LNCaP clone FGC (cell line): ENCODE measurements at regions not wholly inside any gene's neighbourhood (a gene's known extent, or its start where the extent isn't known, plus 50 kb on each side); places are given as distances from the start of the nearest gene placed in this dataset.

Experiments
- DNase-seq: peaks from one replicate; pipeline ENCODE4 v3.0.0-alpha.2; 2011; ENCODE audit warnings: low read depth
- H3K4me3 ChIP-seq: 2 replicates; pipeline ENCODE4 v1.5.1; 2011; ENCODE audit warnings: mild to moderate bottlenecking, low read depth, low read length, control low read depth
- TF ChIP-seq, protein P1 (sequence below): IDR thresholded peaks from 2 replicates; pipeline ENCODE4 v1.5.1; 2012; ENCODE audit warnings: mild to moderate bottlenecking; ENCODE audit not compliant: control insufficient read depth, insufficient read depth; ENCODE audit errors: extremely low read depth

DNA sequence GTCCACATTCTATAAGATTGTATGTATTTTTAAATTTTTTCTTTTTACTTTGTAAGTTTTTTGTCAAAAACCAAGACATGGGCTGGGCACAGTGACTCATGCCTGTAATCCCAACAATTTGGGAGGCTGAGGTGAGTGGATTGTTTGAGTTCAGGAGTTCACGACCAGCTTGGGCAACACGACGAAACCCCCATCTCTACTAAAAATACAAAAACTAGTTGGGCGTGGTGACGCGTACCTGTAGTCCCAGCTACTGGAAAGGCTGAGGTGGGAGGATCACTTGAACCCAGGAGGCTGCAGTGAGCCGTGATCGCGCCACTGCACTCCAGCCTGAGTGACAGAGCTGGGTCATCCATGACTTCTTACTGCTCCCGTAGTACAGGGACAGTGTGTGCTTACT is 84.8 kb upstream of the PRDM11 start:
- no peak overlapping the region for H3K4me3 ChIP-seq
- no peak for DNase-seq
- TF ChIP-seq, protein P1, sequence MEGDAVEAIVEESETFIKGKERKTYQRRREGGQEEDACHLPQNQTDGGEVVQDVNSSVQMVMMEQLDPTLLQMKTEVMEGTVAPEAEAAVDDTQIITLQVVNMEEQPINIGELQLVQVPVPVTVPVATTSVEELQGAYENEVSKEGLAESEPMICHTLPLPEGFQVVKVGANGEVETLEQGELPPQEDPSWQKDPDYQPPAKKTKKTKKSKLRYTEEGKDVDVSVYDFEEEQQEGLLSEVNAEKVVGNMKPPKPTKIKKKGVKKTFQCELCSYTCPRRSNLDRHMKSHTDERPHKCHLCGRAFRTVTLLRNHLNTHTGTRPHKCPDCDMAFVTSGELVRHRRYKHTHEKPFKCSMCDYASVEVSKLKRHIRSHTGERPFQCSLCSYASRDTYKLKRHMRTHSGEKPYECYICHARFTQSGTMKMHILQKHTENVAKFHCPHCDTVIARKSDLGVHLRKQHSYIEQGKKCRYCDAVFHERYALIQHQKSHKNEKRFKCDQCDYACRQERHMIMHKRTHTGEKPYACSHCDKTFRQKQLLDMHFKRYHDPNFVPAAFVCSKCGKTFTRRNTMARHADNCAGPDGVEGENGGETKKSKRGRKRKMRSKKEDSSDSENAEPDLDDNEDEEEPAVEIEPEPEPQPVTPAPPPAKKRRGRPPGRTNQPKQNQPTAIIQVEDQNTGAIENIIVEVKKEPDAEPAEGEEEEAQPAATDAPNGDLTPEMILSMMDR = no peak

DNA sequence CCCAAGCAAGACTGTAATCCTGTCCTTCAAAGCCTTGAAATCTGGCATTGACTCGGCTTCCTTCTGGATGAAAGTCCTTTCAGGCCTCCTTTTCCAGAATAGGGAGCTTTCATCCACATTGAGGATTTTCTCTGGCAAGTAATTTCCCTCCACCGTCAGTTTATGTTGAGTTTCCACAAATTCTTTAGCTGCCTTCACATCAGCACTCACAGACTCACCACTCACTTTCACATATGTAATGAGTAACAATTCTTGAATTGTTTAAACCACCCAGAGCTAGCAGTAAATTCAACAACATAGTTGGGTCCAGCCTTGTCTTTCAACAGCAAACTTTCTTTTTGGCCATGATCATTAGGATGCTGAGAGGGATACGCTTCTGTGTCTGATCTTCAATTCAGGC is 84.3 kb upstream of the PRDM11 start:
- TF ChIP-seq, protein P1 = no peak
- DNase-seq = no peak
- H3K4me3 ChIP-seq = no peak overlapping the region

DNA sequence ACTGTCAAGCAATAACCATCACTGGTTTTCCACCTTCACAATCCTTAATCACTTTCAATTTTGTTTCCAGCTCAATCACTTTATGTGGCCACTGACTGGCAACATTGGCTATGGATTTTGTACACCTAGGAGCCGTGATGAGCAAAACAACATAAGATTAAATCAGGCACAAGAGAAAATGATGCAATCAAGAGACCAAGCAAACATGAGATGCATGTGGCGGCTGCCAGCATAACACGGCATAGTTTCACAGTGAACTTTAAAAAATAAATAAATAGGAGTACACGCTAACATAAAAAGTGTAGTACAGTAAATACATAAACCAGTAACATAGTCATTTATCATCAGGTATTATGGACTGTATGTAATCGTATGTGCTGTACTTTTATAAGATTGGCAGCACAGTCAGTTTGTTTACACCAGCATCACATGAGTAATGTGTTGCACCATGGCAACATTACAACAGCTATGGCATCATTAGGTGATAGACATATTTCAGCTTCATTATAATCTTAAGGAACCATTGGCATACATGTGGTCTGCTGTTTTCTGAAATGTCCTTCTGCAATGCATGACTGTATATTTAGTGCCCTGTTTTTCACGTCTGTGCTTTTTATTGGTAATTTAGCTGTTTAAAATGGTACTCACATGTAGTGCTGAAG is 83.3 kb upstream of the PRDM11 start:
- TF ChIP-seq, protein P1 = no peak
- peak; percentile 80 for DNase-seq
- no peak overlapping the region for H3K4me3 ChIP-seq

DNA sequence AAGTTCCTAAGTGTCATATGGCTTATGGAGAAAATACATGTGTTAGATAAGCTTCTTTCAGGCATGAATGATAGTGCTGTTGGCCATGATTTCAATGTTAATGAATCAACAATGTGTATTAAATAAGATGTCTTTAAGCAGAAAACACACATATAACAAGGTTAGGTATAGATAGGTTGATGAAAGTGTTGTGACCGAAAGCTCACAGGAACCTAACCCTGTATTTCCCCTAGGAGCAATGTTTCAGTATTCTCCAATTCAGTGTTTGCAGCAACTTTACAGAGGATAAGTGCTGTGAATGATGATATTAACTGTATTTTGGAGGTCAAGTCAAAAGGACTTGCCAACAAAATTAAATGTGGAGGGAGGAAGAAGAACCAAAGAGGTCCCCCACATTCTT is 82.8 kb upstream of the PRDM11 start:
- DNase-seq = no peak
- H3K4me3 ChIP-seq = no peak overlapping the region
- TF ChIP-seq, protein P1 = no peak

DNA sequence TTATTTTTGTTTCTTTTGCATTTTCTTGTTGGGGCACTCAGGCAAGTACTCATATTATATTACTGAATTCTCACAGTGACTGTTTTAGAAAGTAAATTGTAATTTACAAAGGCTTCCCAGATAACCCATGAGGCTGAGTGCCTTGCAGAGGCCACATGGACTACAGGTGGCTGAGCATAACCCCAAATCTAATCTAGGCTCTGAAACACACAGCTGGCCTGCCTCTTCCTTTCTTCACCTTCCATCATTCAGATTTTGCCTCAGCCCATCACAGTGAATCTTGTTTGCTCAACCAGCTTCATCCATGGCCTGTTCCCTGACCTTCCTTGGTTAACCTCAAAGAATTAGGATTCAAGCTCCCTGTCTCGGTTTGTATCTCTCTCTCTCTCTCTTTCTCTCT is 78.5 kb upstream of the PRDM11 start:
- TF ChIP-seq, protein P1 = no peak
- no peak for DNase-seq

DNA sequence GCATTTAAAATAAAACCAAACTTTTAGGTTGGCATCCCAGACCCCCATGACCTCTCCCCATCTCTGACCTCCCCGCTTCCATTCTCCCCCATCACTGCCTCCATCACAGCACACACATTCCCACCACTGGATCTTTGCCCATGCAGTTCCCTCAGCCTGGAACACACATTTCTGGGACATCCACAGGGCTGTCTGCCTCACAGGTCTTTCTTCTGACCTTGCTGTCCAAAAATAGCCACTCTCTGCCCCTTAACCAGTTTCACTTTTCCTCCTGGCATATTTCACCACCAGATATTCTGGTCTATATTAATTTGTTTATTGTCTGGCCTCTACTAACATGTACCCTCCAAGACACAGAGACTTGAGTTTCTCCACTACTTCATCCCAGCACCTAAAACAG is 75.2 kb upstream of the PRDM11 start:
- no peak for DNase-seq
- TF ChIP-seq, protein P1 = no peak
- H3K4me3 ChIP-seq = no peak overlapping the region

More for the DNA sequence above, 78.5 kb upstream of the PRDM11 start:
- no peak overlapping the region for H3K4me3 ChIP-seq

DNA sequence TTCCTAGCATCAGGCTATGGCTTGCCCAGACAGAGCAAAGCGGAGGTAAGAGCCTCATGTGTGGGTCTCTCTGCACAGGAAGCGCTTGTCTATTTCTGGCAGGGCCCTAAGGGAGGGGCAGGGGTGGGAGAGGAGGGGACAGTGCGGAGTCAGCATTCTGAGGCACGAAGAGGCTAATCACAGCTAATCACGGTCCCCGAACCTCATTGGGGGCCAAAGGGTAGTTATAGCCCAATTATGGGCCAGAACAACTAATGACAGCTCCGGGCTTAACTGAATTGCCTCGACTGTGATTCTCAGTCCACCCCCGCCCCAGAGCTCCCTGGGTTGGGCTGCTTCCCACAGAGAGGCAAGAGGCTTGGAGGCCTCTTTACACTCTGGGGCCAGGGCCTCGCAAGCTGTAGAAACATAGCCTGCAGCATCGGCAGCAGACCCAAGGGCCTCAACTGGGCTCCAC is 72.7 kb upstream of the PRDM11 start:
- H3K4me3 ChIP-seq = no peak overlapping the region
- no peak for DNase-seq
- TF ChIP-seq, protein P1 = no peak
